Astrocyte (in vitro differentiated cells and primary cell): ENCODE measurements at regions not wholly inside any gene's neighbourhood (a gene's known extent, or its start where the extent isn't known, plus 50 kb on each side); places are given as distances from the start of the nearest gene placed in this dataset.

ENCODE experiments used
- DNase-seq: peaks from one replicate; pipeline ENCODE4 v3.0.0-alpha.2; 2010; ENCODE audit warnings: low read depth
- FAIRE-seq: peaks from 2 replicates; lab custom pipeline; 2011; peaks lifted over from hg19 to GRCh38; lab: Jason Lieb, UNC
- H2AFZ ChIP-seq: 2 replicates; pipeline ENCODE4 v1.6.0; 2012; ENCODE audit warnings: low read depth, low read length, inconsistent platforms
- H3K27ac ChIP-seq: 2 replicates; pipeline ENCODE4 v1.5.1; 2011; ENCODE audit warnings: low read depth, low read length, inconsistent platforms
- H3K27me3 ChIP-seq: 2 replicates; pipeline ENCODE4 v1.6.0; 2011; ENCODE audit warnings: low read length, inconsistent platforms; ENCODE audit not compliant: insufficient read depth
- H3K36me3 ChIP-seq: 2 replicates; pipeline ENCODE4 v1.5.1; 2011; ENCODE audit warnings: low read length, inconsistent platforms; ENCODE audit not compliant: insufficient read depth
- H3K4me1 ChIP-seq: 2 replicates; pipeline ENCODE4 v1.5.1; 2011; ENCODE audit warnings: low read length, inconsistent platforms; ENCODE audit not compliant: insufficient read depth
- H3K4me2 ChIP-seq: 2 replicates; pipeline ENCODE4 v1.6.0; 2012; ENCODE audit warnings: low read length, inconsistent platforms
- H3K4me3 ChIP-seq: 2 replicates; pipeline ENCODE4 v1.5.1; 2011; ENCODE audit warnings: low read depth, mild to moderate bottlenecking, low read length, inconsistent platforms; ENCODE audit not compliant: insufficient read depth
- H3K79me2 ChIP-seq: 2 replicates; pipeline ENCODE4 v1.6.0; 2012; ENCODE audit warnings: mild to moderate bottlenecking, low read length, inconsistent platforms; ENCODE audit not compliant: insufficient read depth
- H3K9ac ChIP-seq: 2 replicates; pipeline ENCODE4 v1.6.0; 2012; ENCODE audit warnings: mild to moderate bottlenecking, low read length, inconsistent platforms
- H3K9me3 ChIP-seq: 2 replicates; pipeline ENCODE4 v1.5.1; 2012; ENCODE audit warnings: low read depth, mild to moderate bottlenecking, low read length, inconsistent platforms; ENCODE audit not compliant: insufficient read depth
- H4K20me1 ChIP-seq: 2 replicates; pipeline ENCODE4 v1.6.0; 2012; ENCODE audit warnings: low read length, inconsistent platforms; ENCODE audit not compliant: insufficient read depth
- H3K27ac Mint-ChIP-seq: one replicate; pipeline ENCODE4 v1.8.0; 2021; ENCODE audit warnings: mild to moderate bottlenecking, mixed read lengths; ENCODE audit not compliant: unreplicated experiment
- H3K27me3 Mint-ChIP-seq: one replicate; pipeline ENCODE4 v1.8.0; 2021; ENCODE audit warnings: low read depth, mixed read lengths; ENCODE audit not compliant: unreplicated experiment
- H3K36me3 Mint-ChIP-seq: one replicate; pipeline ENCODE4 v1.8.0; 2021; ENCODE audit warnings: low read depth, mixed read lengths; ENCODE audit not compliant: unreplicated experiment
- H3K4me1 Mint-ChIP-seq: one replicate; pipeline ENCODE4 v1.8.0; 2021; ENCODE audit warnings: low read depth, mixed read lengths; ENCODE audit not compliant: unreplicated experiment
- H3K4me3 Mint-ChIP-seq: one replicate; pipeline ENCODE4 v1.8.0; 2021; ENCODE audit warnings: mild to moderate bottlenecking, moderate library complexity, mixed read lengths; ENCODE audit not compliant: unreplicated experiment
- H3K9me3 Mint-ChIP-seq: one replicate; pipeline ENCODE4 v1.8.0; 2021; ENCODE audit warnings: mild to moderate bottlenecking, mixed read lengths; ENCODE audit not compliant: unreplicated experiment
- CTCF ChIP-seq: IDR thresholded peaks from 2 replicates; pipeline ENCODE4 v1.5.1; 2011; ENCODE audit warnings: low read depth, mild to moderate bottlenecking, inconsistent platforms, low read length, moderate library complexity; ENCODE audit not compliant: insufficient read depth
- EZH2 ChIP-seq: IDR thresholded peaks from 2 replicates; pipeline ENCODE4 v1.6.1; 2012; ENCODE audit warnings: mild to moderate bottlenecking, low read length, inconsistent platforms; ENCODE audit not compliant: insufficient read depth

- no peaks in the 10 kb centered on the region for H3K36me3 ChIP-seq
- Mint-ChIP-seq H3K9me3 (no peaks in the 10 kb centered on the region), H3K27me3 (no peaks in the 10 kb centered on the region), H3K4me1 (no peaks in the 10 kb centered on the region), H3K27ac (no peak overlapping the region), H3K36me3 (no peaks in the 10 kb centered on the region), H3K4me3 (no peak overlapping the region)
- FAIRE-seq (no peak), DNase-seq (no peak)
- H3K27me3 ChIP-seq, result no peaks in the 10 kb centered on the region
- H3K4me3 ChIP-seq, result no peak overlapping the region
- no peak overlapping the region for H3K27ac ChIP-seq
- H3K4me1 ChIP-seq, result no peaks in the 10 kb centered on the region
- no peak for TF ChIP-seq EZH2
- no peak overlapping the region for H3K4me2 ChIP-seq
- H2AFZ ChIP-seq, result no peak overlapping the region
- no peaks in the 10 kb centered on the region for H3K9me3 ChIP-seq
- H3K9ac ChIP-seq, result no peak overlapping the region
- no peaks in the 10 kb centered on the region for H3K79me2 ChIP-seq
- no peaks in the 10 kb centered on the region for H4K20me1 ChIP-seq
Observed at GRCh38 chrX:95945528-95945927, 739.1 kb upstream of the DIAPH2 start.

- Mint-ChIP-seq H3K27ac (no peak overlapping the region), H3K4me1 (no peaks in the 10 kb centered on the region)
- H3K4me1 ChIP-seq, result no peaks in the 10 kb centered on the region
Observed at GRCh38 chrX:95949588-95949987, 735.1 kb upstream of the DIAPH2 start.

GRCh38 chrX:95950679-95951078 is 734.0 kb upstream of the DIAPH2 start:
- DNase-seq (no peak), FAIRE-seq (peak; percentile 71)
- no peaks in the 10 kb centered on the region for H3K4me1 ChIP-seq
- H3K4me2 ChIP-seq, result no peak overlapping the region
- H3K36me3 ChIP-seq, result no peaks in the 10 kb centered on the region
- no peaks in the 10 kb centered on the region for H3K79me2 ChIP-seq
- no peaks in the 10 kb centered on the region for H3K36me3 Mint-ChIP-seq
- TF ChIP-seq CTCF (no peak), EZH2 (no peak)
- no peak overlapping the region for H3K4me3 Mint-ChIP-seq
- no peak overlapping the region for H3K27ac ChIP-seq
- no peaks in the 10 kb centered on the region for H4K20me1 ChIP-seq
- no peak overlapping the region for H3K9ac ChIP-seq
- H3K27me3 Mint-ChIP-seq, result no peaks in the 10 kb centered on the region
- no peaks in the 10 kb centered on the region for H3K9me3 Mint-ChIP-seq
- H3K27ac Mint-ChIP-seq, result no peak overlapping the region
- no peak overlapping the region for H2AFZ ChIP-seq
- H3K27me3 ChIP-seq, result no peaks in the 10 kb centered on the region
- H3K4me3 ChIP-seq, result no peak overlapping the region
- no peaks in the 10 kb centered on the region for H3K9me3 ChIP-seq
- H3K4me1 Mint-ChIP-seq, result no peaks in the 10 kb centered on the region

More at GRCh38 chrX:95949588-95949987, 735.1 kb upstream of the DIAPH2 start:
- Histone ChIP-seq H3K9me3 (no peaks in the 10 kb centered on the region), H3K36me3 (no peaks in the 10 kb centered on the region), H4K20me1 (no peaks in the 10 kb centered on the region), H3K4me2 (no peak overlapping the region), H3K27ac (no peak overlapping the region), H2AFZ (no peak overlapping the region), H3K4me3 (no peak overlapping the region), H3K27me3 (no peaks in the 10 kb centered on the region), H3K79me2 (no peaks in the 10 kb centered on the region), H3K9ac (no peak overlapping the region)
- peak; percentile 87 for FAIRE-seq
- no peaks in the 10 kb centered on the region for H3K9me3 Mint-ChIP-seq
- no peaks in the 10 kb centered on the region for H3K27me3 Mint-ChIP-seq
- DNase-seq, result no peak
- H3K36me3 Mint-ChIP-seq, result no peaks in the 10 kb centered on the region
- TF ChIP-seq EZH2 (no peak), CTCF (no peak)
- no peak overlapping the region for H3K4me3 Mint-ChIP-seq
